T-helper 1 cell (primary cell): ENCODE measurements at regions not wholly inside any gene's neighbourhood (a gene's known extent, or its start where the extent isn't known, plus 50 kb on each side); places are given as distances from the start of the nearest gene placed in this dataset.

ENCODE experiments used
- DNase-seq, 5 donors: peaks; one replicate each; pipeline ENCODE4 v3.0.0-alpha.2; 2012 to 2020

- DNase-seq, result no peak
Observed at GRCh38 chr15:37261685-37262084, 161.3 kb upstream of the MEIS2 start.

GRCh38 chr15:37262922-37263608, 162.7 kb upstream of the MEIS2 start:
- no peak for DNase-seq

- DNase-seq, result no peak
Observed at GRCh38 chr15:37289109-37289765, 188.9 kb upstream of the MEIS2 start.

- DNase-seq, result no peak
Observed at GRCh38 chr15:37291920-37292319, 191.6 kb upstream of the MEIS2 start.

DNA sequence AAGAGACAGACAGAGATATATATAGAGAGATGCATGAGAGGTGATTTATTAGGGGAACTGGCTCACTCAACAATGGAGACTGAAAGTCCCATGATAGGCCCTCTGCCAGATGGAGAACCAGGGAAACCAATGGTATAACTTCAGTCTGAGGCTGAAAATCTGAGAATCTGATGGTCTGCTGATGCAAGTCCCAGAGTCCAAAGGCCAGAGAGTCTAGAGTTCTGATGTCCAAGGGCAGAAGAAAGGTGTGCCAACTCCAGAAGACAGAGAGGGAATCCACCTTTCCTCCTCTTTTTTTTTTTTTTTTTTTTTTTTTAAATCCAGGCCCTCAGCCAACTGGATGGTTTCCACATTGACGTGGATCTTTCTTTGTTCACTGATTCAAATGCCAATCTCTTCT, 197.9 kb upstream of the MEIS2 start:
- no peak for DNase-seq

DNA sequence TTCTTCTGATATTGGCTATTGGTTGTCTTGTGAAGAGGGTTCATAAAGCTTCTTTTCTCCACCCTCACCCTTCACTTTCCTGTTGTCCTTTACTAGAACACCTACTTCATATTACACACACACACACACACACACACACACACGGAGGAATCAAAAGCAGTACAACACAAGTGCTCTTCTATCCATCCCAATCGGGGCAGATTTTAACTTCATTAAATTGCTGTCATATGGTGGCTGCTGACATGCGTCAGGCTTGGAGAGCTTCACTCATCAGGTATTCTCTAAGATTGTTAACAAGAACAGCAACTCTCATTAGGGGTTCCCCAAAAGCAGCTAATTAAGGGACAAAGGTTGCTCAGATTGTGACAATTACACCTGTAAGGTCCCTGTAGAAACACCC, 239.1 kb upstream of the MEIS2 start:
- DNase-seq, result no peak

DNA sequence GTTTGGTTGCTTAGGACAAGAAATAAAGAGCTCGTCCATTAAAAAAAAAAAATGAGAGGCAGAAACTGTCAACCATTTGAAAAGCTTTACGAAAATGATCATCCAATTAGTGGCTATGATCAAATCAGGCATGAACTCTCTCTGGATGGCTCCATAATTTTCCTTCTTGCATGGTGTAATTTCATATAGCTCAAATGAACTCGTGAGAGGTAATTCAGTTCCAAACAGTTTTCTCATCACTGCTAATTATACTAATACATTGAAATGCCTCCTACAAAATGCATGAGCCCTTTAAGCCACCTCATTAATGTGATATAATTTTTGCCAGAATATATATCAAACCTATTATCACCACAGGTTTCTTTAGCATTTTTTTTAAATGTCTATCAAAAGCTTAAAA, 239.5 kb upstream of the MEIS2 start:
- DNase-seq, result no peak

DNA sequence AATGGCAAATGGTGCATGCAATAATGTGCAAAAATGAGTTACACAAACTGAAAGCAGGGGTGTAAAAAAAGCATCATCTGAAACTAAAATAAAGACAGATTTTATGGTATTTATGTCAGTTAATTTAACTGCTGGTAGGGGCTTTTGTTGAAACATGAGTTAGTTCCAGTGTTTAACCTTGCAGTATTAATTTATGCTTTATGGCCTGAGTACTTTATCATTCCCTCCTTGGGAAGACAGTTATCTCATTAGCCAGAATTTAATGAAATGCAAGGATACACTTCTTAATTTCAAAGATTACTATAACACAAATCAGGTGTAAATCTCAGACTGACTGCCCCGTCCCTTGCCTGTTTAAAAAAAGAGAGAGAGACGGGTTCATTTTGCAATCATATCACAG, 240.1 kb upstream of the MEIS2 start:
- no peak for DNase-seq

DNA sequence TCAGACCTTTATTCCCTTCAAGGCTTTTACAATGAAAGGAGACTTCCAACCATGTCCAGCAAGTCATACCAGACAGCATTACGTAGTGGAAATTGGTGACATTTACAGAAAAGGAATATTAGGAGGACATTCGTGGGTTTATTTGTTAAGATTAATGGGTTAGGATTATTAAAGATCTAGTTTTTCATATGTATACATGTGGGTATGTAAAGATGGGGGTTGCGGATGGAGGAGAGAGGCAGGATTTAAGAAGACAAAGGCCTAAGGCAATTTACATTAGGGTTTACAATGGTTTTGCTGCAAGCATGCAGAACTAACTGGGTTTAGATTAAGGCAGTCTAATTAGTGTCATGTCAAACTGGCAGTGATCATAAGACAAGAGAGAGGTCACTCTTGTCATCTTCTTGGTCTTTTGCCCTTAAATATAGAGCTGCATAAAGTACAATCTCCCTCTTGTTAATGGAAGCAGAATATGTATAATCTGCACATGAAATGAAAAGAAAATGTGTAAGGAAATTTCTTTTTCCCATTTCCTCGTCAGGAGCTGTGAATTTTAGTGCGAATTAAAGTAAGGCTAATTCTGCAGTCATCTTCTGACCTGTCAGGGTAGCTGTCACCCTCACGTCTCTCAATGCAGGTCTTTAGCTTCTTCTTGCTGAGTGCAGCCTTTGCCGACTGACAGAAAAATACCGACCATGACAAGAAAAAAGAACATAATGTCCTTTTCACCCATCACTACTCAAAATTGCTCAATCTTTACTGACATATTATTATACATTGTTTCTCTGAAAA, 258.9 kb upstream of the MEIS2 start:
- DNase-seq, result no peak

DNA sequence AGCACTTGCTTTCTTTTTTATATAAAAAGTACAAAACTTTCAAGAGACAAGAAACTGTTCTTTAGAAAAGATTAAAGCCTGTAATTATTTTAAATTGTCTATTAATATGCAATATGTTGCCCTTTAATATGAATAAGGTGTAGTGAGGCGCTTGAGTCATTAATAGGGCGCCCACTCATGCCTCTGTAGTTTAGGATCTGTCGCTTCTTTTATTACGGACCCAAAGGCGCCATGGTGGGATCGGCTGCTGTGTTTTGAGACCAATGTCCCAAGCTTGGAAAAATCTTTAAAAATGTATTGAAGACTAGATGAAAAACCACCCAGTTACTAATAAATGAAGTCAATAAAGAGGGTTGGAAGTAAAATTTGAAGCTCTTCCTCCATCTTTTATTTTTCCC, 259.5 kb upstream of the MEIS2 start:
- no peak for DNase-seq

DNA sequence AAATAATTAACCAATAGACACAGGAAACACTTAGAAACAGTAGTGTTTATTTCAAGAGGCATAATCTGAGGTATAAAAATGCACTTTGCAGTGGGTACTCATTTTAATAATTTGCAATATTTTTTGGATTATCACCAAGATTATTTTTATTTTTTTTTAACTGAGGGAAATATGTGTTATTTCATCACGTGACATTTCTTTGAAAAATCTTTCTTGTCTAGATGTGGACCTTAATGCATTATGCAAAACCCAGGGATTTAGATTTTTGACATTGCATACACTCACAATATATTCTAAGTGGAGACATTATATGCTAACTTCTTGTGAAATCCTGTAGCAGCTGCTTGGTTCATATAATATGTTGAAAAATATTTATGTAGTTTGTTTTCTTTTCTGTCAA, 260.4 kb upstream of the MEIS2 start:
- DNase-seq, result no peak

- DNase-seq, result no peak
Observed at GRCh38 chr15:37361621-37362020, 261.3 kb upstream of the MEIS2 start.

DNA sequence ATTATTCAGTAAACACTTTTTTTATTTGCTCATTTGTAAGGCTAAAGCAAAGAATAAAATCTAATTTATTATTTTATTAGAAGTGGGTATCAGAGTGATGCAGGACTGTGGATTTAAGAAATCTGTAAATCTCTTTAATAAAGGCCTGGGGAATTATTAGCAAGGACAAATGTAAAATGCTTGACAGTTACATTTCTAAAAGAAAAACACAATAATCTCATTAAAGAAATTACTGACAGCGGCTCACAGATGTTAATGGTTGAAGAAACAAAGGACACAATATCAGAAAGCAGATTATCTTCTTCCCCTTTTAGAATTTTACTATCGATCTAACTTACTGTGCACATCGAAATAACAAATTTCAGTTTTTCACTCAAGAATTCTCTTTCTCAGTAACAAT, 262.1 kb upstream of the MEIS2 start:
- DNase-seq, result no peak

DNA sequence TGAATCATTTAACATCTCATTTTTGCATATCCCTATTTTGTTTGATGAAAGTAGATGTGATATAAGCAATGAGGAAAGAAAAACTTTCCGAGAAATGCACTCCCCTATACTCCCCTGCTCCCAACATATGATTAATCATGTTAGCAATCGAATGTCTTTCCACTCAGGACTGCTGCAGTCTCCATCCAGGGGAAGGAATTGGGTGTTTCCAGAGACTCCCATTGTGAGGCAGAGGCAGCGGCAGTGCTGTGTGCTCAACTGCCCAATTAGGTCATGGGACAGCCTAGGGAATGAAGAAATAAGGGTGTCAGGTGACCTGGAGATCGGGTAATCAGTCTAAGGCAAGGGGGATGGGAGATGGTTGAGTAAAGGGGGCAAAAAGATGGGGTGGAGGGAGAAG, 268.6 kb upstream of the MEIS2 start:
- no peak for DNase-seq

DNA sequence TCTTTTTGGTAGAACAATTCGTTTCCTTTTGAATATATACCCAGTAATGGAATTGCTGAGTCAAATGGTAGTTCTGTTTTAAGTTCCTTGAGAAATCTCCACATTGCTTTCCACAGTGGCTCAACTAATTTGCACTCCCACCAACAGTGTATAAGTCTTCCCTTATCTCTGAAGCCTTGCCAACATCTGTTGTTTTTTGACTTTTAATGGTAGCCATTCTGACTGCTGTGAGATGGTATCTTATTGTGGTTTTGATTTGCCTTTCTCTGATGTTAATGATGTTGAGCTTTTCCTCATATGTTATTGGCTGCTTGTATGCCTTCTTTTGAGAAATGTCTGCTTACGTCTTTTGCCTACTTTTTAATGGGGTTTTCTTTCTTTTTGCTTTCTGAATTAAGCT, 270.6 kb upstream of the MEIS2 start:
- no peak for DNase-seq

DNA sequence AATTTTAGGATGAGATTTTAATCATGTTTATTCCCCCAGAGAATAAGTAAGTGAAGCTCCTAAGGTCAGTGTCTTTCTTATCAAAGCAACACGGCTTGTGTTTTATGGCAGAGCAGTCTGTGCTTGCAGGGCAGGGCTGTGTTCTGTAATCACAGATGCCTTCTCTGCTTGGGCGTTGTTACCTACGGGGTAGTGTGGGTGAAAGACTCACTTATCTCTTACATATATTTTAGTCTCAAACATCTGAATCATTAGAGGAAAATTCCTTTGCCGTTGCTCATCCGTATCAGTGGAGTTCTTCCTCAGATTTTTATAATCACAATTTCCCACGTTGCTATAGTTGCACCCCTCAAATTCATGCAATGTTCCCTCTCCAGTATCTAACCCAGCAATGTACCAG, 271.7 kb upstream of the MEIS2 start:
- DNase-seq, result no peak

DNA sequence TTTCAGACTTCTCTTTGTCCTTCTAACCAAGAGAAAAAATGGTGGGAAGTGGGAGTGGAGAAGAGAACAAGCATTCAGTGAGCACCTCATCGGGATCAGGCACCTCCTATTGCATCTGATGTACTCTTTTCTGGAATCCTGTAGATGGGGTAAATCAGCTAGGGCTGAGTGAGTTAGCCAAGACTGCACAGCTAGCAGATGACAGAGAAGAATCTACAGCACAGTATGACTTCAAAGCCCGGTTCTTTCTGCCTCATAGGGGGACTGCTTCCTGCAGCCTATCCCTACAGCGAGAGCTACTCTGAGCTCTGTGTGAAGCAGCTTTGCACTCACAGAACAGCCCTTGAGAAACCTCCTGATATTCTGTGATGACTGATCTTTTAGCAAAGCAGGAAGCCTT, 275.2 kb upstream of the MEIS2 start:
- no peak for DNase-seq

DNA sequence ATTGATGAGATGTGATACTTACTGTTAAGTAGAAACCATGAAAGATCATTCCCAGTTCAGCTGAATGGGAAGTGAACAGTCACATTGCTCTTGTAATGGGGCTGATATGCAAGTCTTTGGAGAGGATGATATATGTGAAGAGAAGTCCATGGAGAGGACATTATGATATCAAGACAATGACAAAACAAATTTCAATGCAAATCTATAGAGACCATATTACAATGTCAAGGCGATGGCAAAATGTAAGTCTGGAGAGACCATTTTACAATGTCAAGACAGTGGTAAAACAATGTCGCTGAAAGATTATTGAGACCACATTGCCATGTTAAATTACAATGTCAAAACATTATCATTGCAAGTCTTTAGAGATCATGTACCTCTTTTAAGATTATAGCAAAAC, 277.1 kb upstream of the MEIS2 start:
- no peak for DNase-seq

GRCh38 chr15:37394402-37395099, 294.2 kb upstream of the MEIS2 start:
- DNase-seq, result no peak

GRCh38 chr15:37395100-37395468, 294.7 kb upstream of the MEIS2 start:
- no peak for DNase-seq

GRCh38 chr15:37397266-37398022, 297.1 kb upstream of the MEIS2 start:
- DNase-seq, result no peak

- DNase-seq, result no peak
Observed at GRCh38 chr15:37416103-37416502, 315.8 kb upstream of the MEIS2 start.

- no peak for DNase-seq
Observed at GRCh38 chr15:37425541-37425940, 325.2 kb upstream of the MEIS2 start.
